GM21529 (cell line): ENCODE measurements at regions not wholly inside any gene's neighbourhood (a gene's known extent, or its start where the extent isn't known, plus 50 kb on each side); places are given as distances from the start of the nearest gene placed in this dataset.
"Not testable (repeated sequence)": the region's sequence is repeated elsewhere in the genome, so short reads cannot be mapped to it uniquely, and the experiment has no call there.

Source experiments
- ATAC-seq: cut with Tn5 transposase; IDR thresholded peaks from one replicate; pipeline ENCODE4 v1.9.1; 2021; ENCODE audit not compliant: unreplicated experiment

GRCh38 chr17:53765609-53766008, 57.1 kb upstream of the KIF2B start:
- ATAC-seq: no peak

- ATAC-seq: no peak
Observed at GRCh38 chr17:53765129-53765528, 57.6 kb upstream of the KIF2B start.

- no peak for ATAC-seq
Observed at GRCh38 chr17:53757559-53757958, 65.2 kb upstream of the KIF2B start.

- not testable (repeated sequence) for ATAC-seq
Observed at GRCh38 chr17:53757116-53757515, 65.6 kb upstream of the KIF2B start.

- no peak for ATAC-seq
Observed at GRCh38 chr17:53749178-53749577, 73.5 kb upstream of the KIF2B start.

GRCh38 chr17:53748159-53748820, 74.4 kb upstream of the KIF2B start:
- not testable (repeated sequence) for ATAC-seq

- ATAC-seq: no peak
Observed at GRCh38 chr17:53740312-53740711, 82.4 kb upstream of the KIF2B start.

- no peak for ATAC-seq
Observed at GRCh38 chr17:53736516-53737240, 86.0 kb upstream of the KIF2B start.

GRCh38 chr17:53724726-53725125, 98.0 kb upstream of the KIF2B start:
- no peak for ATAC-seq

- ATAC-seq: no peak
Observed at GRCh38 chr17:53722407-53722806, 100.3 kb upstream of the KIF2B start.

- ATAC-seq: no peak
Observed at GRCh38 chr17:53721101-53721500, 101.6 kb upstream of the KIF2B start.

- no peak for ATAC-seq
Observed at GRCh38 chr17:53719229-53719628, 103.5 kb upstream of the KIF2B start.

GRCh38 chr17:53707566-53707965, 115.2 kb upstream of the KIF2B start:
- no peak for ATAC-seq

- no peak for ATAC-seq
Observed at GRCh38 chr17:53696286-53696685, 126.4 kb upstream of the KIF2B start.

- ATAC-seq: no peak
Observed at GRCh38 chr17:53687324-53687723, 135.4 kb upstream of the KIF2B start.

GRCh38 chr17:53680745-53681144, 142.0 kb upstream of the KIF2B start:
- no peak for ATAC-seq

- ATAC-seq: no peak
Observed at GRCh38 chr17:53668854-53669253, 153.9 kb upstream of the KIF2B start.

- no peak for ATAC-seq
Observed at GRCh38 chr17:53662608-53663007, 160.1 kb upstream of the KIF2B start.

GRCh38 chr17:53659181-53659580, 163.5 kb upstream of the KIF2B start:
- ATAC-seq: no peak

- ATAC-seq: no peak
Observed at GRCh38 chr17:53655591-53655990, 167.1 kb upstream of the KIF2B start.

- ATAC-seq: no peak
Observed at GRCh38 chr17:53649201-53649600, 173.5 kb upstream of the KIF2B start.

- no peak for ATAC-seq
Observed at GRCh38 chr17:53646835-53647234, 175.9 kb upstream of the KIF2B start.

- ATAC-seq: no peak
Observed at GRCh38 chr17:53640808-53641207, 181.9 kb upstream of the KIF2B start.
